HG02588 (cell line): ENCODE measurements at regions not wholly inside any gene's neighbourhood (a gene's known extent, or its start where the extent isn't known, plus 50 kb on each side); places are given as distances from the start of the nearest gene placed in this dataset.
A peak's percentile ranks its signal among the peaks of the same experiment; 100 is the strongest.

Experiments used
- ATAC-seq: cut with Tn5 transposase; IDR thresholded peaks from one replicate; pipeline ENCODE4 v1.9.1; 2021; ENCODE audit warnings: mild to moderate bottlenecking, moderate library complexity; ENCODE audit not compliant: unreplicated experiment

DNA sequence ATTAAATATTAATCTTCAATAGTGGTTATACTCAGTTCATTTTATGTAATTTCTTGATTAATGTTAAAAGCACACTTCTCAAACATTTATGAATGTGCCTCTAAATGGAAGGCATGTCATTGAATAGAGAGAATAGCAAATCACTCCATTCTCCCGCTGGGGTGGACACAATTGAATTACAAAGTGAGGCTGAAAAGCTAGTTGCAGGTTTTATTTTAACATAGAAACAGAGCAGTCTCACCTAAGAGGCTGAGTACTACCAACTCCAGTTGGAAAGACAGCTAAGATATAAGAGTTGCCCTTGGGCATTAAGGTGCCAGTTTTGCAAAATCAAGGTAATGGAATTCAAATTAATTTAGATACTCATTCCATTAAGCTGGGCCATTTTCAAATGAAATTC, 147.2 kb downstream of the PCSK1 start:
- no peak for ATAC-seq

DNA sequence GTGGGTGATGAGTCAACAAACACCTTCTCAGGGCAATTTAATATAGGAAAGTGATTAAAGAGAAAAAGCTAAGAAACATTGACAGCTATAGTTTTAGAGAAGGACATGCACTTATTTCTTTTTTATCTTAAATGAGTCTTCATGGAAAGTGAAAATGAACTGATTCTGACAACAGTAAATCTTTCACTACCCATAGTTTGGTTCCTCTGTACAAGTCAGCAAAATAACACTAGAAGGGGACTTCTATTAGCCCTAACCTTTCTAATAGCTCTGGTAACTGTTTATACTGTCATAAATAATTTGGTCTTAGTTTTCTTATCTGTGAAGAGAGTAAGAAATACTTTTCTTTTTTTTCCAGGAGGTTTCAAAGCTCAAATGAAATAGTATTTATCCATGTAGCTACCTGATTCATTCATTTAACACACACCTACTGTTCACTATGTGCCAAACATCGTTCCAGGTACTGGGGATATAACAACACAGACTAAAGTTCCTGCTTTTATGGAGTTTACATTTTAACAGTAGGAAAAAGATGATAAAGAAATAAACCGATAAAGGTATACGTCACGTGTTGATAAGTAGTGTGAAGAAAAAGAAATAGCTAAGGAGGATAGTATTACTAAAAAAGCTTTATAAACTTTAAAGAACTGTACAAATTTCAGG, 148.2 kb downstream of the PCSK1 start:
- ATAC-seq = no peak

DNA sequence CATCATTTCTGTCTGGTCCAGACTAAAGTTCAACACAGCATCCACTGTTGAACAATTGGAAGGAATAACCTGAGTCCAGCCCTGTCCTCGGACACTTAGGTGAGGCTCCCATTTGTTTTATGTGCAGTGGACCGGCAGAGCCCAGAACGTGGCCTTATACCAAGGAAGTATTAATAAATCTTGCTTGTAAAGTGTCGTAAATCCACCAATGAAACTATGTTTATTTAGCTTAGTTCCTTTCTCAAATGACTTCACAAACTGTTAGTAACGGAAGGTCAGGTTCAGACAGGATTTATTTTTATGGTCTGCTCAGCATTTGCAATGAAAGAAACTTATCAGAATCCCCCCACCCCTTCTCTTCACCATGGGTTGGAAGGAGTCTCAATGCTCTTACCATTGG, 149.5 kb downstream of the PCSK1 start:
- ATAC-seq = no peak

DNA sequence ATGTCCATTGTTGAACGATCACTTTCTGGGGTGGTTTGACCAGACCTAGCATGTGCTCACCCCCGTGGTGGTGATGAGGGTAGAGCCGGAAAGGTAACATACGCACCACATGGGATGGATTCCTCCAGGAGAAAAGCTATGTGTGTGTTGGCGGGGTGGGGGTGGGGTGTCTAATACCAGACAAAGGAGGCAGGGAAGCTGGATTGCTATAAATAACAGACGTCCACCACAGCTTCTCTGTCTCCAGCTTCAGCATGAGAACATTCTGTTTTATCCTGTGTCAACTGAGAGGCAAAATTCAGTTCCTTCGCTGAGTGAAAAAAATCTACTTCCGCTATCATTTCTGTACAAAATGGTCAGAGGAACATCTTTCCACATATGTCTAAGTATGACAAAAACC, 151.0 kb downstream of the PCSK1 start:
- no peak for ATAC-seq

DNA sequence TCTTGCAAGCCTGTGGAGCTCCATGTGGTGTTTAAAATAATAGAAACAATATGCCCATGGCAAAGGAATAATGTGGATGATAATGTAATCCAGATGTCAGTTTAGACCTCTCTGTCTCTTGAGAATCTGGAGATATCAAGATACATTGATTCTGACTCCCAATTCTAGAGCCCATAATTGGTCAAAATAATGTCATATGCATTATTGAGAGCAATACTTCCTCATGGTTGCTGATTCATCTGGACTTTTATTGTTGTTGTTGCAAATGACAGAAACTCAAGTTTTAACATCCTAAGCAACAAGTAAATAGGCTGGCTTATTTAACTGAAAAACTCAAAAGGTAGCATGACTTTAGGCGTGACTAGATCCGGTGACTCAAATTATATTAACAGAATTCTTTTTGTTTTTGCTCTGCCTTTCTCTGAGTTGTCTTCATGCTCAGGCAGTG, 152.1 kb downstream of the PCSK1 start:
- no peak for ATAC-seq

DNA sequence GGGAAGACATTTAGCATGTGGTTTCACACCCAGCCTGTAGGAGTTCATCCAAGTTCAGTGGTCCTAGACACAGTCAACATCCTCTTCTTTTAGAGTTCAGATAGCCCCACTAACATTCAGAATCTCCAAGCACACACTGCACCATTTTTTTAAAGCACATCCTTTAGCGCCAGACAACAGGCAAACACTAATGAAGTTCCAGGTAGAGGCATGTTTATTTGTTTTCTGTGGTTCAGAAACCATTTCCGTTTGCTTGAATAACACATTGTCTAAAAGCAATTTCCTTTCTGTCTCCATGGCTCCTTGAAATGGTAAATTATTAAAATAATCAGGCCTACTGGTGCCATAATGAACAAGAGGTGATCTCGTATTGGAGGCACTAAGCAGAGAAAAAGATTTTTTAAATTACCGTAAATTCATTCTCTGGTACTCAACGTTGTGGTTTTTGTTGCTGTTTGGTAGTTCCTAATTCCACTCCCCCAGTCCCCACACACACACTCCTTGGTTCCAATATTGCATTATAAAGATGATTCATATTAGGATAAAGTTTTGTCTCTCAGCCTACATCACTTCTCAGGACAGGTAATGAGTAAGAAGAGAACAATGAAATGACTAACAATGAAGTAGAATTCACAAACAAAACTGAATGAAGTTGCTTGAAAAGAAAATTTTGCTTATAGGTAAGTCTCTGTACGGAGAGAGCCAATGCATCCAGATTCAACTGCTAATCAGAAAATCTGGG, 153.1 kb downstream of the PCSK1 start:
- peak; percentile 90 for ATAC-seq

DNA sequence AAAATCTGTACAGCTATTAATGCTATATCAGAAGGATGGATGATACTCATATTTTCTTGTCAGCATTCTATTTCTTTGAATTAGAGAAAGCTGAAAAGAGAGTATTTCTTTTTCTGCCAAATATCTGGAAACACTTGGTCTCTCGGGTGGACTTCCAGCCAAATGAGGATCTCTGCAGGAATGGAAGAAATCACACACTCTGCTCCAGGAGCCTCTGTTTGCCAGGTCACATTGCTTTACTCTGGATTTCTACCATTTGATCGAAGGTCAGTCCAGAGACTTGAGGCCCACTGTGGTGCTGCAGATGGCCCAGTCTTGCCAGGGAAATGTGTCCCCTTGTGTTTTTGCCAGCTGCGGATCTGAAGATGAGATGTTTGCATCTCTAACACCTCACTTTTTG, 154.1 kb downstream of the PCSK1 start:
- ATAC-seq = no peak

DNA sequence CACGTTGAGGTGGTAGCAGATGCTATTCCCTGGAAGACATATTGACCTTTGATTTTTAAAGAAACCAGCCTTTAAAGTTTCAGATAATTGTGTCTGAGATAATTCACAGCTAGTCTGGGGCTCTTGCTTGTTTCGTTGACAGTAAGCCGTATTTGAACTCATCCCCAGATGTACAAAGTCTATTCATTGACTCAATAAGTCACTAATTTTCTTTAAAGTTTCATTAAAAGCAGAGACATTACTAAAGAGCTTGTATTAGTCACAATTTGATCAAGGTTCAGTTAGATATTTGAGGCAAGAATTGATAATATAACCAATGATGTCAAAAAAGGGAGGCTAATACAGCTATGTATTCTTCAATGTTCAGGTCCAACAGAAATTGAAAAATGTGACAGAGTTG, 158.0 kb downstream of the PCSK1 start:
- no peak for ATAC-seq

DNA sequence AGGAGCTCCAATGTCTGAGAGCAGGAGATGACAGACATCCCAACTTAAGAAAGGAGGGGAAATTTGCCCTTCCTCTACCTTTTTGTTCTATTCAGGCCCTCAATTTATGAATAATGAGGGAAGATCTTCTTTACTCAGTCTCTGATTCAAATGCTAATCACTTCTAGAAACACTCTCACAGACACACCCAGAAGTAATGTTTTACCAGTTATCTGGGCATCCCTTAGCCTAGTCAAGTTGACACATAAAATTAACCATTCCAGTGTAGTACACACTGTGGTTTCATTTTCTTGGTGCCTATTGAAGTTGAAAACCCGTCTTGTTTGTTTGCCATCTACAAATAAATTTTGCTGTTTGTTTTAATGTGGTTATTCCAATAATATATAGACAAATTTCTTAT, 167.6 kb downstream of the PCSK1 start:
- ATAC-seq = no peak

DNA sequence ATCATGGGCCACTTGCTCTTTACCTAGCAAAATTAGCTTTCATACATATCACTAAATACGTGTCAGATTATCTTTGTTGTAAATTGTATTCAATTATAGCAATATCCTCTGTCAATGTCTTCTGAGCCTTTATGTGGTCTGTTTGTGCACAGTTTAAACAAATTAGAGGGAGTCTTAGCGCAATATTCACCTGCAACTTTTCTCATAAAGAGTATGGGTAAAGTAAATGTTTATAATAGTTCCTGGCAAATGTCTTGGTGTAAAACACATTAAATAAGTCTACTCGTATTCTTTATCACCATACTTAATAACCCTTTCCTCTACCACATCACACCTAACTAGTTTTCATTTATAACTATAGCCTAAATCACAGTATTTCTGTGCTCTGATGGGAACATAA, 169.0 kb downstream of the PCSK1 start:
- ATAC-seq = no peak

DNA sequence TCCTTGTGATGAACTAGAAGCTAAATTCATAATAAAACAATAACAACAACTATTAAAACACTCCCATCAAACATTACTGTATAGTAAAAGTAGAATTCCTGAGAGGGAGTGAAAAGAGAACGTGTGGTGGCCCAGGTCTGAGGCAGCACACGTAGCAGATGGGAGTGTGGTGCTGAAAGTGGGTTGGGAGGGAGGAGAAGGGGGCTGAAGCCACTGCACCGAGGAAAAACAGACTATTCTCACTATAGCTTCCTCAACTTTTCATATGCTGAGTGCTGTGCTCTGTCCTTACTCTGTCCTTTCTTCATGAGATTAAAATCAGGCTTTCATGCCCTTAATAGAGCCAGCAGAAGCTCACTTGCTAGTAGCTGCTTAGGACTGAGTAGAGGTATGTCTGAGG, 170.9 kb downstream of the PCSK1 start:
- no peak for ATAC-seq

DNA sequence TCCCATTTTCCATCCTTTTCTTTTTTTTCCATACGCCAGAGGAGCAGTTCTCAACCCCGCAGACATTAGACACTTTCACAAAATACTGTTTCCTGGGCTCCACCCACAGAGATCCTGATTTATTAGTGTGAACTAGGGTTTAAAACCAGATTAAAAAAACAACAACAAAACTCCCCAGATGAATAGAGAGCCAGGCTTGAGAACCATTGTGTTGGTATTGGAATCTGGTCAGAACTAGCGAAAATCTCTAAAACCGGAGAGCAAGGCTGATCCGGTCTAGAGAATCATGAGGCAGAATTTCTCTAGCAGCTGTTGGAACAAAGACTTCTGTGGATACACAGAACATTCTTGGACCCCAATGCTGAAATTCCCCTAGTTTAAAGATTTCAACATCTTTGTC, 173.0 kb downstream of the PCSK1 start:
- ATAC-seq = no peak

DNA sequence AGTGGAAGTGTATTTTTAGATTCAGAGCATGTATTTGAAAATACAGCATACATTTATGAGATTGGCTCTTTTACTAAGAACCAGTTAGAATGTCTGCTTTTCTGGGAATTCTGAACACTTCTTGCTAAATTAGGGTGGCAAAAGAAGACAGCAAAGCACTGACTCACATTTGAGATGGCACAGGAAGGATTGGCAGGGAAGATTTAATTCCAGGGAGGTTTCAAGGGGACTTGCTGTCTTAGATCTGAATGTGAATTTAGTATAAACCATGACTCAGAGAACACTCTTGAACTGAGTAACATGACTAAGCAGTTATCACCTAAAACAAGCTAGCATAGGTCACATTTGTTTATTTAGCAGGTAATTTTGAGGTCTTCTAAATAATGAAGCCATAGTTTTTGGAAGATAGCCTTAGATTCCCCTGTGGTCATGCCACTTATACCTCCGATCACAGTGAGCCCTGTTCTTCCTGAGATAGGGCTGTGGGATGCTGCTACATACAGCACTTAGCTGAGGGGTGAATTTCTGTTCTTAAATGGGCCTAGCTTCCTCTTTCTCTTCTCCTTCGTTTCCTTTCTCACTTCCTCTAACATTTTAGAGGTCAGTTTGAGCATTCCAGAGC, 173.8 kb downstream of the PCSK1 start:
- ATAC-seq = peak; percentile 51

DNA sequence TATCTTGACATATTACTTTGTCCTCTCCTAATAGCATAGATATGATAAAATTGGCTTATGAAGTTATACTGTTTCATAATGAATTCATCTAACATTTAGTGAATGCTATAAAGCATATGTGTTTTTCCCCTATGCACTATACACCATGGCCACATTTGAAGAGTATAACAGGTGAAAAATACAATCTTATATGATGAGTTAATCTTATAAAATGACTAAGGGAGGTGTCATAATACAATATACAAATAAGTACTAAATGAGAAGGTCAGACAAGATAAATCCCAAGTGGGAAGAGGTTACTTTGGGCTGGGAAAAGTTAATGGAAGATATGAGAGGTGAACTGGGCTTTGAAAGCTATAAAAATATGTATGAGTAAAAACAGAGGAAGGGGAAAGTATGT, 174.4 kb downstream of the PCSK1 start:
- ATAC-seq = no peak

DNA sequence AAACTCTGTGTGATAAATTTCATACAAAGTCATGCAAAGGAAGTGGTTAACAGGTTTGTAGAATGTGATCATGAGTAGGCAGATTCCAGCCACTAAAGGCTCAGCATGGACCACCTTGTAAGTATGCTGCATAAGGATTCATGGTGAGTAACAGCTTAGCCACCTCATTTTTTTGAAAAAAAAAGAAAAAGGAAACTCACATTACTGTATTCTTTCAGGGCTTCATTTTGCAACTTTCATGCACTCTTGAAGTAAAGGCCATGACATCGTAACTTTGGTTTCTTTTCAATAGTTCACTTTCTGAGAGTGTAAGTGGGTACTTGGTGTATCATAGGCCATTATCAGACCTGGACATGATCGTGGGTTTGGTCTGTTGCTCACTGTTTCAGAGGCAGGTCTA, 175.1 kb downstream of the PCSK1 start:
- no peak for ATAC-seq

DNA sequence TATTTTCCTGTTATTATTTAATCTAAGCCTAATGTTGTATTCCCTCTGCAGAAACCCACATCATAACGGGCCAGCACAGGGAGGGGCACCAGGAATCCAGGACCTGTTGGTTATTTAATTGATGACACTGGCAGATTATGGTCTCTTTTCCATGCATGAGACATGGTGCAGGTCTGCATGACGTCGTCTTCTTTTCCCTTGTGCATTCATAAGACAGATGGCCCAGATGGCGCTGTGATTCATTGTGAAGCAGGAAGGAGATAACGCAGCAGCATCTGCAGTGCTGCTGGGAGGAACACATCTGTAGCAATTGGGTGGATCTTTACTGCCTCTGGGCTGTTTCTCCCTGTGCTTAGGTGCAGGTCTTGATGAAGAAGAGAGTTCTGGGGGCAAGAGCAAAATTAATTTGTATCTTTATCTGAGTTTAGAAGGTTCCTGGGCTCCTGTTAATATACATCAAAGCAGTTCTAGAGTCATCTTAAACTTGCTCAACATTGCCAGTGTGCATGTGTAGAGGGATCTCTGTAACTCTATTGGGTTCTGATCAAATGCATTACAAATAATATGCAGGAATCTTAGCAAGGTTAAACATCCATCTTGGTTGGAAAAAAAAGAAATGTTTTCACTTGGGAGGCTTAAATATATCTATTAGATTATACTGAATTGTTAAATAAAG, 176.1 kb downstream of the PCSK1 start:
- ATAC-seq = no peak

DNA sequence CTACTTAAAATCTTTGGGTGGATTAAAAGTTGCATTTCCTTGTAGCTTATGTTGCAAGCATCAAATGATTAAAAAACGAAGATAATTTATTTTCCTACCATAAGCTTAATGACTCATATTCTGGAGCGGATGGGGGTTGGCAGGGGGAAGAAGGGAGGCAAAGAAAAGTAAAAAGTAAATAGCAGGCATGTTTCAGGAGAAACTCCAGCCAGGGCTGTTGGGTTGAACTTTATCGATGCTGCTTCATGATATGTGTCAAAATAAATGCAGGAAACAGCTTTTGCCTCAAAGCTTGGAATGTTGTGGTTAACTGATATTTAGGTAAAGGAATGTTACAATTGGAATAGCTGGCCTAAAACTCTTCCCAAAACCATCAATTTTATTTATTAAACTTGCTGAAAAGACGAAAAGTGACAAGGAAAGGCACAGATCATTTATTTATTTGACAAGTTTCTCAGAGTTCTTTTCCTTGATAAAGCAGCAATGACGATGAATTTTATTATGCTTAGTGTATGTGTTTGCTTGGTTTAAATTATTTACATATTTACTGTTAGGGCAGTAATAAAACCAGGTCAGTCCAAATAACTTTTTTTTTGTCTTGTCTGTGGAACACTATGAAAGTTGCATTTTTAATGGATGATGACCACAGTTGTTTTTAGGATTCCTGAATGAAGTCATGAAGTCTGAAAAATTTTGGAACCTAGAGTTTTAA, 177.9 kb downstream of the PCSK1 start:
- ATAC-seq = no peak

DNA sequence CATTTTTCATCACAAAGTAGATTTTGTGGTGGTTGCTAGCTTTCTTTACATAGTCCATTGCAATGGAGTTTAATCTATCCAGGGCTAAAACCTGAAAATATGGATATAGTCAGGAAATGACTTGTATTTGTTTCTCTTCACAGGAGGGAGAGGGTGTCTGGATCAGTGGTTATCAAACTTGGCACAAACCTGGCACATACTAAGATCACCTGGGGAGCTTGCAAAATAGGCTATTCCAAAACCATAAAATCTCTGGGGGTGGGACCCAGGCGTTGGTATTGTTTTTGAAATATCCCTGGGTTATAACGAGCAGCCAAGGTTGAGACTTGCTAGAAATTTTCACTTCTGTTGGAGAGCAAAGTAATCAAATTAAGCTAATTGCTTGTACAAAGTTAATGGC, 179.9 kb downstream of the PCSK1 start:
- no peak for ATAC-seq

DNA sequence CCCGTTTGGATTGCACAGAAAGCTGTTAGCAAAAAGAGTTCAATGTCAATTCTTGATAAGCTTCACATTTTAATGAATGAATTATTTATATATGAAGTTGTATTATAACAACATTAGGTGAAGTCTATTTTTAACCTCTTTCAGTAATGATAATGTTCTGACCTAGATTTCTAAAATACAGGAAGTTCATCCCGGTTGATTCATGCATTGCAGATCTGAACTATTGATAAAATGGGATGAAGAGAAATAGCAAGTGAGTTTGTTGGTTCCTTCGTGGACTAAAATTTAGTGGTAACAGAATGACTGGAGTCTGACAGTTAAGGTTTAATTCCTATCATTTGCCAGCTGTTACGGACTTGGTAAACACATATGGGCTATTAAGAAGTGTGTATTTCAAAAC, 180.5 kb downstream of the PCSK1 start:
- ATAC-seq = no peak

DNA sequence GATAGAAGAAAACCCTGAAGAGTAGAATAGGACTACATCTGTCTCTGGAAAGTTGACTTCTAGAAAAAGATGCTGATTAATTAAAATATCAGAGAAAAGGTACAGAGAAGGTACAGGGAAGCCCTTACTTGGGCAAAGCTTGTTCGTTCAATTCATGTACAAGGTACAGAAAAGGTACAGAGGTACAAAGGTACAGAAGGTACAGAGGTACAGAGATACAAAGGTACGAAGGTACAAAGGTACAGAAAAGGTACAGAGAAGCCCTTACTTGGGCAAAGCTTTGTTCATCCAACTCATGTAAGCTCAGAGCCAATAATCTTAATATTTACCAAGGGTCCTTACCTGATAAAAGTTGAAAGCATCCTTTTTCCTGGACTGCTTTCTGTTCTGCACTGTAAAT, 182.3 kb downstream of the PCSK1 start:
- ATAC-seq = no peak

DNA sequence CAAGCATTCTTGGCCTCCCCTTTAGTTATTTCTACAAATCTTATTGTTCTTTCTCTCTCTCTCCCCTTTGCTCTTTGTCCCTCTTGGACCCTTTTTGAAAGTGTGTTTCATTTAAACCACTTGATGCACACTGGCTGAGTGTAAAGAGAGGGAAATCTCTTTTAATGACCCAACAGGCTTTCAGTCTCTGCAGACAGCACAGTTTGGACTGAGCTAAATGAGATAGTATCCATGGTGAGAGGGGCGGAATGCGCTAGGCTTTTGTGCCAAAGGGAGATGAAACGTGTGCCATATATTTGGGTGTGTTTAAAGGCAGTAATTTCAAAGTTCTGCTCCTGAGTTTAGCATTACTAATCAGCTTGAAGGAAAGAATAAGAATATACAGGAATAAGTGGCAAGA, 184.9 kb downstream of the PCSK1 start:
- ATAC-seq = no peak
